ENCODE measurements at regions not wholly inside any gene's neighbourhood (a gene's known extent, or its start where the extent isn't known, plus 50 kb on each side); places are given as distances from the start of the nearest gene placed in this dataset.

GRCh38 chrX:87878926-87879325 is 361.3 kb downstream of the KLHL4 start:
- TF ChIP-seq CTCF (IDR thresholded peaks at IDR 0.05; ENCODE audit: insufficient read depth, low read depth, low read length) = no peak
- TF ChIP-seq EZH2 (IDR thresholded peaks at IDR 0.05; ENCODE audit: insufficient read depth, low read length) = no peak

All from astrocyte (in vitro differentiated cells and primary cell).